K562 (cell line): ENCODE measurements at regions not wholly inside any gene's neighbourhood (a gene's known extent, or its start where the extent isn't known, plus 50 kb on each side); places are given as distances from the start of the nearest gene placed in this dataset.

Source experiments
- ADNP ChIP-seq: fragments of 200-800 bp; sonication (Bioruptor generic); IDR thresholded peaks from 2 replicates; pipeline ENCODE4 v1.6.1; 2016; ENCODE audit warnings: missing genetic modification characterization, missing compliant biosample characterization
- CC2D1A ChIP-seq: fragments of 450-650 bp; IDR thresholded peaks from 2 replicates; pipeline ENCODE4 v1.6.1; 2017; ENCODE audit warnings: mild to moderate bottlenecking
- ESRRB ChIP-seq: fragments of 250-450 bp; sonication (Bioruptor Pico); IDR thresholded peaks from 2 replicates; pipeline ENCODE4 v1.5.0; 2020; ENCODE audit warnings: mild to moderate bottlenecking, moderate library complexity, borderline replicate concordance
- ETV1 ChIP-seq: fragments of 450-650 bp; conservative IDR thresholded peaks from 2 replicates; pipeline ENCODE4 v1.6.1; 2016; ENCODE audit warnings: missing genetic modification characterization, control low read depth, low read depth, missing compliant biosample characterization
- FOSL1 ChIP-seq: fragments of 200-800 bp; sonication (Bioruptor generic); conservative IDR thresholded peaks from 2 replicates; pipeline ENCODE4 v1.6.1; 2016; ENCODE audit warnings: missing genetic modification characterization, missing compliant biosample characterization
- KDM1A ChIP-seq, 2 experiments: fragments of 450-650 bp; IDR thresholded peaks; 2 replicates each; pipeline ENCODE4 v1.6.1; 2016; ENCODE audit warnings: mild to moderate bottlenecking in 2 of 2
- LARP7 ChIP-seq: fragments of 450-650 bp; IDR thresholded peaks from 2 replicates; pipeline ENCODE4 v1.6.1; 2016
- LEF1 ChIP-seq: fragments of 450-650 bp; IDR thresholded peaks from 2 replicates; pipeline ENCODE4 v1.6.1; 2016; ENCODE audit warnings: mild to moderate bottlenecking
- POLR2AphosphoS5 ChIP-seq: IDR thresholded peaks from 2 replicates; pipeline ENCODE4 v1.6.1; 2011; ENCODE audit warnings: mild to moderate bottlenecking, low read depth, low read length, moderate library complexity; ENCODE audit not compliant: control insufficient read depth, insufficient read depth
- REST ChIP-seq, 2 experiments: fragments of 450-650 bp; formaldehyde crosslinking in 1 of 2; IDR thresholded peaks; 2 replicates each; pipeline versions ENCODE4 v1.4.0 to v1.6.1; 2014 to 2020; ENCODE audit warnings: mild to moderate bottlenecking in 2 of 2, borderline replicate concordance in 1 of 2, low read depth in 1 of 2
- RFX1 ChIP-seq: fragments of 450-650 bp; IDR thresholded peaks from 2 replicates; pipeline ENCODE4 v1.6.1; 2016; ENCODE audit warnings: mild to moderate bottlenecking, moderate library complexity
- SMAD4 ChIP-seq: fragments of 250-450 bp; sonication (Bioruptor Pico); conservative IDR thresholded peaks from 2 replicates; pipeline ENCODE4 v1.8.0; 2021; ENCODE audit warnings: inconsistent platforms, mild to moderate bottlenecking, moderate library complexity
- TRIM28 ChIP-seq: fragments of 450-650 bp; IDR thresholded peaks from 2 replicates; pipeline ENCODE4 v1.6.1; 2017
- ZNF282 ChIP-seq: sonication (generic); formaldehyde crosslinking; IDR thresholded peaks from 2 replicates; pipeline ENCODE4 v1.8.1; 2023; ENCODE audit warnings: missing genetic modification reagents
- ZNF766 ChIP-seq: fragments of 200-800 bp; sonication (Bioruptor generic); conservative IDR thresholded peaks from 2 replicates; pipeline ENCODE4 v1.6.1; 2016; ENCODE audit warnings: missing genetic modification characterization, missing compliant biosample characterization

GRCh38 chr3:143183665-143183964 is 64.0 kb downstream of the CHST2 start (continued):
- TF ChIP-seq REST (IDR thresholded peaks at IDR 0.05; ENCODE audit: borderline replicate concordance) (no peak), REST (CRISPR knock-in tag; IDR thresholded peaks at IDR 0.05; ENCODE audit: low read depth) (no peak), LARP7 (peak; percentile 87; the same call in 1 of the 2 replicates), ETV1 (tag) (no peak), SMAD4 (CRISPR knock-in tag) (0 out of 2 replicates have a peak, but pooled peaks have one; percentile 36), RFX1 (no peak), ESRRB (CRISPR knock-in tag) (no peak), KDM1A (IDR thresholded peaks at IDR 0.05) (peak; percentile 70 to 79), FOSL1 (tag) (0 out of 2 replicates have a peak, but pooled peaks have one; percentile 21), ZNF766 (CRISPR knock-in tag) (no peak), ZNF282 (no peak), TRIM28 (peak; percentile 43; the same call in 1 of the 2 replicates), ADNP (tag) (no peak), LEF1 (peak; percentile 80; the same call in 1 of the 2 replicates), POLR2AphosphoS5 (no peak), CC2D1A (peak; percentile 80; the same call in 1 of the 2 replicates)
